ENCODE measurements at regions not wholly inside any gene's neighbourhood (a gene's known extent, or its start where the extent isn't known, plus 50 kb on each side); places are given as distances from the start of the nearest gene placed in this dataset.

DNA sequence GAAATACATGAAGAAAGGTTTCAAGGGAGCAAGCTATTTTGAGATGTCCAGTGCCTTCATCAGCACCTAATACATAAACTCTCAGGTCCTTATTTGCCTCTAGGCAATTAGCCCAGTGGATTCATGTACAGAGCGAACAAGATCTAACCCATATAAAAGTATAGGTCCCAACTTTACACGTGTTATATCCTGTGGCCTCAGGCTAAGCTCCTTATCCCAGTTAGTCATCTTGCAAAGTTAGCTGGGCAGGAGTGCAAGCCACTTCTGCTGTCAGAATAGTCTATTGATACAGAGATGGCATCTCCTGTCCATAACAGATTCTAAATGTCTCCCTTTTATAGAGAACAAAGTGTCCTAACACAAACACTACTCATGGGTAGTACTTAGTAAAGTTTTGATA lies 203.9 kb upstream of the PIK3C3 start:
- TF ChIP-seq, protein P1, sequence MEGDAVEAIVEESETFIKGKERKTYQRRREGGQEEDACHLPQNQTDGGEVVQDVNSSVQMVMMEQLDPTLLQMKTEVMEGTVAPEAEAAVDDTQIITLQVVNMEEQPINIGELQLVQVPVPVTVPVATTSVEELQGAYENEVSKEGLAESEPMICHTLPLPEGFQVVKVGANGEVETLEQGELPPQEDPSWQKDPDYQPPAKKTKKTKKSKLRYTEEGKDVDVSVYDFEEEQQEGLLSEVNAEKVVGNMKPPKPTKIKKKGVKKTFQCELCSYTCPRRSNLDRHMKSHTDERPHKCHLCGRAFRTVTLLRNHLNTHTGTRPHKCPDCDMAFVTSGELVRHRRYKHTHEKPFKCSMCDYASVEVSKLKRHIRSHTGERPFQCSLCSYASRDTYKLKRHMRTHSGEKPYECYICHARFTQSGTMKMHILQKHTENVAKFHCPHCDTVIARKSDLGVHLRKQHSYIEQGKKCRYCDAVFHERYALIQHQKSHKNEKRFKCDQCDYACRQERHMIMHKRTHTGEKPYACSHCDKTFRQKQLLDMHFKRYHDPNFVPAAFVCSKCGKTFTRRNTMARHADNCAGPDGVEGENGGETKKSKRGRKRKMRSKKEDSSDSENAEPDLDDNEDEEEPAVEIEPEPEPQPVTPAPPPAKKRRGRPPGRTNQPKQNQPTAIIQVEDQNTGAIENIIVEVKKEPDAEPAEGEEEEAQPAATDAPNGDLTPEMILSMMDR (IDR thresholded peaks at IDR 0.05; ENCODE audit: extremely low read depth in 1 of 2, insufficient read depth in 1 of 2, low read depth in 1 of 2, low read length in 2 of 2), result no peak
- TF ChIP-seq MYC (IDR thresholded peaks at IDR 0.05; ENCODE audit: low read depth, low read length), result no peak
- TF ChIP-seq, protein P2, sequence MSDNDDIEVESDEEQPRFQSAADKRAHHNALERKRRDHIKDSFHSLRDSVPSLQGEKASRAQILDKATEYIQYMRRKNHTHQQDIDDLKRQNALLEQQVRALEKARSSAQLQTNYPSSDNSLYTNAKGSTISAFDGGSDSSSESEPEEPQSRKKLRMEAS (IDR thresholded peaks at IDR 0.05; ENCODE audit: insufficient read depth, insufficient read length), result no peak
- TF ChIP-seq EZH2 (IDR thresholded peaks at IDR 0.05; ENCODE audit: borderline replicate concordance, low read depth, low read length, severe bottlenecking), result no peak
- TF ChIP-seq POLR2A (IDR thresholded peaks at IDR 0.05; ENCODE audit: low read depth, low read length), result no peak

All from endothelial cell of umbilical vein (primary cell).